ENCODE measurements at regions not wholly inside any gene's neighbourhood (a gene's known extent, or its start where the extent isn't known, plus 50 kb on each side); places are given as distances from the start of the nearest gene placed in this dataset.

- DNase-seq (no peak), ATAC-seq (ENCODE audit: poor library complexity) (no peak)
Observed at GRCh38 chr20:23151008-23151703, 65.0 kb upstream of the CD93 start.

GRCh38 chr20:23150304-23151007 lies 64.3 kb upstream of the CD93 start:
- intact Hi-C loops (cut with DNase I) = no loop called here
- DNase-seq = no peak
- ATAC-seq (ENCODE audit: poor library complexity) = peak; percentile 19

More at GRCh38 chr20:23151008-23151703, 65.0 kb upstream of the CD93 start:
- intact Hi-C loops (cut with DNase I) = no loop called here

- DNase-seq (no peak), ATAC-seq (ENCODE audit: poor library complexity) (no peak)
- intact Hi-C loops (cut with DNase I) = no loop called here
Observed at GRCh38 chr20:23149623-23150279, 63.6 kb upstream of the CD93 start.

GRCh38 chr20:23148731-23149570 lies 62.8 kb upstream of the CD93 start:
- intact Hi-C loops (cut with DNase I) = no loop called here
- no peak for ATAC-seq (ENCODE audit: poor library complexity)
- no peak for DNase-seq

GRCh38 chr20:23147964-23148730 lies 62.0 kb upstream of the CD93 start:
- no peak for ATAC-seq (ENCODE audit: poor library complexity)
- intact Hi-C loops (cut with DNase I) = no loop called here
- DNase-seq = peak; percentile 71

- DNase-seq = no peak
- ATAC-seq (ENCODE audit: poor library complexity) = no peak
- intact Hi-C loops (cut with DNase I) = no loop called here
Observed at GRCh38 chr20:23147647-23147963, 61.5 kb upstream of the CD93 start.

- intact Hi-C loops (cut with DNase I) = no loop called here
- ATAC-seq (ENCODE audit: poor library complexity) = no peak
- no peak for DNase-seq
Observed at GRCh38 chr20:23146857-23147637, 60.9 kb upstream of the CD93 start.

GRCh38 chr20:23146181-23146580 lies 60.1 kb upstream of the CD93 start:
- intact Hi-C loops (cut with DNase I) = no loop called here
- DNase-seq = no peak
- ATAC-seq (ENCODE audit: poor library complexity) = no peak

GRCh38 chr20:23145281-23145700 lies 59.2 kb upstream of the CD93 start:
- intact Hi-C loops (cut with DNase I) = no loop called here
- DNase-seq (no peak), ATAC-seq (ENCODE audit: poor library complexity) (no peak)

GRCh38 chr20:23144856-23145255 lies 58.7 kb upstream of the CD93 start:
- intact Hi-C loops (cut with DNase I) = no loop called here

GRCh38 chr20:23143986-23144690 lies 58.0 kb upstream of the CD93 start:
- ATAC-seq (ENCODE audit: poor library complexity) = no peak
- intact Hi-C loops (cut with DNase I) = no loop called here
- DNase-seq = no peak

More at GRCh38 chr20:23144856-23145255, 58.7 kb upstream of the CD93 start:
- ATAC-seq (ENCODE audit: poor library complexity) (no peak), DNase-seq (no peak)

- DNase-seq (no peak), ATAC-seq (ENCODE audit: poor library complexity) (peak; percentile 94)
- intact Hi-C loops (cut with DNase I) = no loop called here
Observed at GRCh38 chr20:23143098-23143497, 57.0 kb upstream of the CD93 start.

- DNase-seq = no peak
- ATAC-seq (ENCODE audit: poor library complexity) = peak; percentile 31
- intact Hi-C loops (cut with DNase I) = no loop called here
Observed at GRCh38 chr20:23142162-23143050, 56.3 kb upstream of the CD93 start.

- DNase-seq = no peak
- intact Hi-C loops (cut with DNase I) = no loop called here
Observed at GRCh38 chr20:23141450-23142161, 55.5 kb upstream of the CD93 start.

GRCh38 chr20:23140991-23141390 lies 54.9 kb upstream of the CD93 start:
- no peak for ATAC-seq (ENCODE audit: poor library complexity)
- intact Hi-C loops (cut with DNase I) = no loop called here

More at GRCh38 chr20:23141450-23142161, 55.5 kb upstream of the CD93 start:
- ATAC-seq (ENCODE audit: poor library complexity) = no peak

More at GRCh38 chr20:23140991-23141390, 54.9 kb upstream of the CD93 start:
- DNase-seq = no peak

Data from Right ventricle myocardium superior (tissue), 1 donor.